GM19023 (cell line): ENCODE measurements at regions not wholly inside any gene's neighbourhood (a gene's known extent, or its start where the extent isn't known, plus 50 kb on each side); places are given as distances from the start of the nearest gene placed in this dataset.

ENCODE experiments used
- ATAC-seq: cut with Tn5 transposase; IDR thresholded peaks from one replicate; pipeline ENCODE4 v1.9.1; 2021; ENCODE audit warnings: mild to moderate bottlenecking, moderate library complexity; ENCODE audit not compliant: unreplicated experiment

- no peak for ATAC-seq
These were observed 210.9 kb downstream of the ESM1 start for GRCh38 chr5:54774281-54775170.

GRCh38 chr5:54772684-54773083 is 212.7 kb downstream of the ESM1 start:
- no peak for ATAC-seq

GRCh38 chr5:54772231-54772630 is 213.2 kb downstream of the ESM1 start:
- no peak for ATAC-seq

GRCh38 chr5:54769746-54770145 is 215.6 kb downstream of the ESM1 start:
- ATAC-seq: no peak

- no peak for ATAC-seq
These were observed 216.3 kb downstream of the ESM1 start for GRCh38 chr5:54769072-54769471.

- no peak for ATAC-seq
These were observed 218.6 kb downstream of the ESM1 start for GRCh38 chr5:54766748-54767147.

GRCh38 chr5:54765165-54766028 is 220.0 kb downstream of the ESM1 start:
- ATAC-seq: no peak

GRCh38 chr5:54764102-54765090 is 221.0 kb downstream of the ESM1 start:
- no peak for ATAC-seq

- ATAC-seq: no peak
These were observed 224.1 kb downstream of the ESM1 start for GRCh38 chr5:54761213-54761701.

GRCh38 chr5:54760182-54760935 is 225.0 kb downstream of the ESM1 start:
- no peak for ATAC-seq

- ATAC-seq: no peak
These were observed 227.4 kb downstream of the ESM1 start for GRCh38 chr5:54758038-54758437.

- no peak for ATAC-seq
These were observed 227.9 kb downstream of the ESM1 start for GRCh38 chr5:54757541-54757940.

- no peak for ATAC-seq
These were observed 228.5 kb downstream of the ESM1 start for GRCh38 chr5:54756796-54757402.

GRCh38 chr5:54756301-54756700 is 229.1 kb downstream of the ESM1 start:
- no peak for ATAC-seq

- no peak for ATAC-seq
These were observed 230.5 kb downstream of the ESM1 start for GRCh38 chr5:54754878-54755277.

- ATAC-seq: no peak
These were observed 231.0 kb downstream of the ESM1 start for GRCh38 chr5:54754420-54754819.

- ATAC-seq: no peak
These were observed 231.6 kb downstream of the ESM1 start for GRCh38 chr5:54753753-54754152.

- peak; percentile 93 for ATAC-seq
These were observed 232.4 kb downstream of the ESM1 start for GRCh38 chr5:54753034-54753433.

GRCh38 chr5:54748527-54748926 is 231.0 kb downstream of the SNX18 start:
- no peak for ATAC-seq
